ENCODE measurements at regions not wholly inside any gene's neighbourhood (a gene's known extent, or its start where the extent isn't known, plus 50 kb on each side); places are given as distances from the start of the nearest gene placed in this dataset.

- no peak for DNase-seq
Measured at GRCh38 chr10:10213237-10213636, 804.4 kb upstream of the CELF2 start.

- no peak for DNase-seq
Measured at GRCh38 chr10:10222304-10222841, 795.3 kb upstream of the CELF2 start.

GRCh38 chr10:10223131-10223530 is 794.5 kb upstream of the CELF2 start:
- DNase-seq, result no peak

DNA sequence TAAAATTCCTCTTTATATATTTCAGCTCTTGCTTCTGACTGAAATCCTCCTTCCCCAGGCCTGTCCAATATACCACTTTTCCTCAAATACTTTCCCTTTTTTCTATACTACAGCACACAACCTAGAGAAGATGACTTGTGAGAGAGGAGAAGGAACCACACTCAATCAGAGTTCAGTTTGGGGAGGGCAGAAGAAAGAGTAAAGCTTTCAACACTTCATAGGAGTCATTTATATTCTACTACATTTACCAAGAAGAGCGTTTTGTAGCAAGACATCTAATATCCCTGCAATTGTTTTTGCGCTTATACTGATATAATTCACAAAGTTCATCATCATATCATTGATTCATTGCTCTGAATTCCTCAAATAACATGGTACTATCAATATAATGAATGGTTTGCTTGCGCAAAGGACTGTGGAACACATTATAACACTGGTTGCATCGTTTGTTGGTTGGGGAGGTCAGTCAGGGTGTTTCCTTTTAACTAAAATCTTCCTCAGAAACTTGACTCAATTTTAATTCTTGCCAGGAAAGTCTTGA is 792.5 kb upstream of the CELF2 start:
- DNase-seq, result no peak

- no peak for DNase-seq
Measured at GRCh38 chr10:10233229-10233628, 784.4 kb upstream of the CELF2 start.

DNA sequence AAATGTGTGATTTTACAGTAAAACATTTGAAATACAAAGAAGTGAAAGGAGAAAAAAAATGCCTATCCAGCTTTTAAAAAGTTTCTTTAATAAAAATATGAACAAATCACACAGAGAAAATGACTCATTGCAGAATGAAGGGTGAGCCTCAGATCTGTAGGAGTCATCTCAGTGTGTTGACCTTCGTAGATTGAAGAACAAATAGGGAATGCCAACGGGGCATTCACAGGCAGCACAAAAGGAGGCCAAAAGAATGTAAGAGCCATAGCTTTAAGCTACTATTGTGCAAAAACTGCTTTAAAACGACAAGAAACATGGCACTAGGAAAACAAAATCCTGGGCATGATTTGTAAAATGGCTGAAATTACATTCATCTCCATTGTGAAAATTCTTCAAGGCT is 782.7 kb upstream of the CELF2 start:
- DNase-seq, result no peak

GRCh38 chr10:10247585-10247984 is 770.1 kb upstream of the CELF2 start:
- DNase-seq, result no peak

DNA sequence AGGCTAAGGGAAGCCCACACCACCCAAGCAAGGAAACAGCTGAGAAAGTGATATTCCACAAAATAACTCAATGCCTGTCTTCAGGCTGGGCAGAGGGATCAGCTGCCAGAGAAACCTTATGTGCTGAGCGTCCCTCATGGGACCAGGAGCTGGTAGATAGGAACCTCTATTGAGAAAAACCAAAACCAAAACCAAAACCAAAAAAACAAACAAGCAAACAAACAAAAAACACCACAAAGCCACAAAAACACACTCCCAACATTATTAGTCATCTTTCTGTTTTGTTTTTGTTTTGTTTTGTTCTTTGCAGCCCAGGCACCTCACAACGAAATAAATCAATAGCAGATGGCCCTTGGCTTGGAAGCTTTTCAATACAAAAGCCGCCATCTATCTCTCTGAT is 760.8 kb upstream of the CELF2 start:
- DNase-seq, result no peak

GRCh38 chr10:10259013-10259412 is 758.7 kb upstream of the CELF2 start:
- DNase-seq, result no peak

DNA sequence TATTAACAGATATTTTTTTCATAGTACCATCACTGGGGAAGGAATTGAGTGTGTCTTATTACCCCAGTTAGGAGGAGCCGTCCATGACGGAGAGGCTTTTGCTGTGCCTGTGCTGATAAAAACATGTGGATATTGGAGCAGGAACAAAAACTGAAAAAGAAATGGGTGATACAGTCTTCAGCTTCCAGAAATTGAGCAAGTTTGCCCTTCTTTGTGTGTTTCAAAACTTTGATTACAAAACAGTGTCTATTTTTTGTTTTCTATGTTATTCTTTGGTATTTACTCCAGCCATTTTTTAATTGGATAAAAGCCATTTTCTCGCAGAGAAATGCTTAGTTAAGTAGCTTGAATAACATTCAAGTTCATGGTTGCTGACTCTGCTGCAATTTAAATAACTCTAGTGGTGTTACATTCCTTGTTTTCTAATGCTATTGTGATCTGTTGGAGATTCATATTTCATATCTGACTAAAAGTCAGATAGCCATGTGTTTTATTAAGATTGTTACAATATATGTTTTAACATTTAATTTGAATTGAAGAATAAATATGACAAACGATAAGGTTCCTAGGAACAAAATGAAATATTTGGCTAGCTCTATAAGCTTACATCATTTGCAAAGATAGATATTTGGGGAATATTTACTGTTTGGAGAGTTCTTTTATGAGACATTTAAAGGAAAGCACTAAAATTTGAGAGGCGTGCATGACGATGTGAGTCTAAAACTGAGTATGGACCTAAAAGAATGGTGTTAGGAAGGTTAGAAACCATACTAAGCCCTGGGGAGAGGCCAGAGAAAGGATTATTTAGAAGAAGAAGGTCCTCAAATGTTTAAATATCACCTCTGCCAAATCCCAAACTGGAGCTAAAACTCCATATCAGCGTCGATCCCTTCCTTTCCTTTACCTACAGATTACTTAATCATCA is 747.3 kb upstream of the CELF2 start:
- DNase-seq, result no peak

GRCh38 chr10:10271639-10272192 is 746.0 kb upstream of the CELF2 start:
- DNase-seq, result no peak

GRCh38 chr10:10273661-10274060 is 744.0 kb upstream of the CELF2 start:
- no peak for DNase-seq

- DNase-seq, result no peak
Measured at GRCh38 chr10:10279906-10280305, 737.8 kb upstream of the CELF2 start.

DNA sequence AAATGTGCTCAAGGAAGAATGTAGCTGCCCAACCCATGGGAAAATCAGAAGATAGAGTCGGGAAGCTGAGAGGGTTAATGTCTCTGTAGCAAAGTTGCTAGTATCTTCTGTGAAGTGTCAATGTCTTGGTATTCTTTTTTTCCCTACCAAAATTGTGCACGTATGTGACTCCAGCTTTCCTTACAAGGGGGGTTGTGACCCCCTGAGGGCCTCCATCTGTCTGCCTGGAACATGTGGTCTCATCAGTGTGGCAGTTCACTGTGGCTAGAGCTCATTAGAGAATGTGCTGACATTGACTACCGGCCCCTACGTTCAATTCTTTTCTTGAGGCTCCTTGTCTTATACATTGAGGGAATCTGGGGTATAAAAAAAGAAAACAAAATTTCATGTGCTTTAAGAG is 725.2 kb upstream of the CELF2 start:
- DNase-seq, result no peak

DNA sequence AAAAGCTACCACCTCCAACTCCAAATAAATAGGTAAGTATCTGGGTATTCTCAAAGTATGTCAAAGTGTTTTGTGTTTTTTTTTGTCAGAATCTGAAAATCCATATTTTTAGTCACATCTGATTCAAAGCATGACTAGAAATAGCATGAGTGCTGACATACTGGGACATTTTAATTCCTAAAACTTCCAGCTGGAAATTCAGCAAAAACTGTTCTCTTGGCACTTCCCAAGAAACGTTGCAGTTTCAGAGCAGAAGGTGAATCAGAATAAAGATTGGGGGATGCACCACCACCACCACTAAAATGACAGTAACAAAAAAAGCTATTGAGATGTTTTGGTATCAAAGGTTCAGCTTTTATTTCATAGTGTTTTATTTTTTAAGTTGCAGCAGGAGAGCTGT is 724.6 kb upstream of the CELF2 start:
- no peak for DNase-seq

DNA sequence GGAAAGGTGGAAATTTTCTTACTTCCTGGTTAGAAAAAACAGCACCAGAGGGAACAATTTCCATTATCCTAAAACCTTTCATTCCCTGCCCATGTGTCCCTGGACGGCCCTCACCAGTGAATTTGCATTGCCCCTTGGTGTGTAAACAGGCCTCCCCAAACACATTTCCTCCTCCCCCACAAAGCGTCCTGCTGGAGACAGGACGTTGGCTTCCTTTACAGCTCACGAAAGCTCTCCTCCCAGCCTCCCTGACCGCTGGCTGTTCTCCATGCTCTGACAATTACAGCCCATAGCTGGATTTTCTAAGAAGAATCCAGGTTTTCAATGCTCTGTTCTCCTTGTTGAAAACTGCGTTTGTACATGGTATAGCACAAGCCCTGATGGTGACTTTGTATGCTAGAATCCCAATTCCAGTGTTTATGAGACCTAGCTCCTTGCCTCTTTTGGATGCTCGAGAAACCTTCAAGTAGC is 724.2 kb upstream of the CELF2 start:
- DNase-seq, result no peak

- DNase-seq, result no peak
Measured at GRCh38 chr10:10294184-10294880, 723.3 kb upstream of the CELF2 start.

GRCh38 chr10:10294881-10295529 is 722.7 kb upstream of the CELF2 start:
- no peak for DNase-seq

DNA sequence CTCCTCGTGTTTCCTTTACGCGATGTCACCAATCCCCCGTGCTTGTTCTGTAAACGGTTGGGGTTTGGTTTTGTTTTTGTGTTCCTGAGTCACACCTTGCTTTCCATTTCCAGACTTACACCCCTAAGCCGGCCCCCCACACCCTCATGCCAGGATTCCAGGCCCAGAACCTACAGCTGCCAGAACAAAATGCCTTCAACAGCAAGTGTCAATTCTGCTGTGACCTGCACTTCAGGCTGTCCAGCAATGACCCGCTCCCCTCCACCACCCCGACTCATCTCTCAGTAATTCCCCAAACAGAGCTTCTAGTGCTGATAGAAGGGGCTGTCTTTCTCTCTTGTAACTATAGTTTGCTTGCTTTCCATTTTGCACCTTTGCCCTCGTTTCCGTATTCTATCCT is 722.1 kb upstream of the CELF2 start:
- no peak for DNase-seq

DNA sequence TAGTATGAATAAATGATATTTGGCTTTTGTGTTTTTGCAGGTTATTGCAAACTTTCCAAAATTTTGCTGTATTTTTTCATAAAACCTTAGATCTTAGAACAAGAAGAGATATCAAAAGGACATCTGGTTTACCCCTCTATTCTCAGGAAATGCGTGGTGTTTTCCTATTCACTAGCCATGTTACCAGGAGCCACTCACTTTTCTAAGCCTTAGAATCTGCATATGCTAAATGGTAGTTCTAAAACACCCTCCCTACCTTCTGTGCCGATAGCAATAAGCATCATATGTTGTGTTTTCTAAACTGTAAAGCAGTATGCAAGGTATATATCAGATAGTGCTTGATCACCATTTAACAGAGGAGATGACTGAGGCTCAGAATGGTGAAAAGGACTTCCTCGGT is 715.0 kb upstream of the CELF2 start:
- DNase-seq, result no peak

DNA sequence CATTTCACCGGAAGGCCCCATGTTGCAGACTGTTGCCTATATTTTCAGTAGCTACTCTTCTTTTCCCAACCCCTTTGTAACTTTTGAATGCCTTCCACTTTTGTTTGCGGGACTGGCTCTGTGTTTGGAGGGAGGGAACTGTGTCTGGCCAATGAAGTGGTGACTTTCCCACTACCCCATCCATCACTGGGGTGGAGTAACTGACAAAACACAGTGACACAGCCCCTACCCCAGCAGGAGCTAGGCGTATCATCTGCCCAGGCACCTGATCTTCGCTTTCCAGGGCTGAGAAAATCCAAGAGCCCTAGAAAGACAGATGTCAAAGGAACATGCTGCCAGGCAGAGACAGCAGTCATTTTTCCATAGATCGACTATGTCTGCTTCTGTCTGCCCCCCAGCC is 710.6 kb upstream of the CELF2 start:
- DNase-seq, result no peak

DNA sequence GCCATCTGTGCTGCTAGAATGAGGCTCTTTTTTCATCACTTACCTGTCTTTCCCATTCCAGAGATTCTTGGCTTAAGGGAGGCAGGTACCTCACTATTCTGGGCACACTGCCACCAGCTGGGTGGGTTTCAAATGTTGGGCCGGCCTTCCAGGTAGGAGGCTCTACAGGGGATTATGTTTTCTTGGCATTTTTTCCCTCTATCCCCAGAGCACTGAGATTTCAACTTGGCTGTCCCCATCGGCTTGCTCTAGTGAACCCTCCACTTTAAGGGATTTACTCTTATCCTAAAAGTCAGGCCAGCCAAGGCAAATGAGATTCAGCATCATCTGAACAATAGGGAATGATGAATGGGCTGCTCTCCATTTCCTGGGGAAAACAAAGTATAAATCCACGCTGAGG is 710.1 kb upstream of the CELF2 start:
- DNase-seq, result no peak

DNA sequence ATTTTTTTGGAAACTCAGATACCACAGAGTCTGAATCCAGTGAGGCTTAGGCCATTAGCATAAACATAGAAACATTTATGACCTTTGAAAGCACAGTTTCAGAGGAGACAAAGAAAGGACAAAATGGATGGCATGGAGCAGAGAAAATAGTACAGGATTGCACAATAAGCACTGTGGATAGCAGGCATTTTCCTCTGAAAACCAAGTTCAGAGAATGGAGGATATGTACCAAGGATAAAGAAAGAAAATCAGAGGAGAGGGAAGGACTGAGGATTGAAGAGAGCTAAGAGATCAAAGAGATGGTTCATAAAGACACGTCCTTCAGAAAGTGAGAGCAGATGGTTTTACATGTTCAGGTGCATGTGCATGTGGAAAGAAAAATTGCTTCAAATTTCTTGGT is 707.2 kb upstream of the CELF2 start:
- no peak for DNase-seq
